ENCODE measurements at regions not wholly inside any gene's neighbourhood (a gene's known extent, or its start where the extent isn't known, plus 50 kb on each side); places are given as distances from the start of the nearest gene placed in this dataset.

DNA sequence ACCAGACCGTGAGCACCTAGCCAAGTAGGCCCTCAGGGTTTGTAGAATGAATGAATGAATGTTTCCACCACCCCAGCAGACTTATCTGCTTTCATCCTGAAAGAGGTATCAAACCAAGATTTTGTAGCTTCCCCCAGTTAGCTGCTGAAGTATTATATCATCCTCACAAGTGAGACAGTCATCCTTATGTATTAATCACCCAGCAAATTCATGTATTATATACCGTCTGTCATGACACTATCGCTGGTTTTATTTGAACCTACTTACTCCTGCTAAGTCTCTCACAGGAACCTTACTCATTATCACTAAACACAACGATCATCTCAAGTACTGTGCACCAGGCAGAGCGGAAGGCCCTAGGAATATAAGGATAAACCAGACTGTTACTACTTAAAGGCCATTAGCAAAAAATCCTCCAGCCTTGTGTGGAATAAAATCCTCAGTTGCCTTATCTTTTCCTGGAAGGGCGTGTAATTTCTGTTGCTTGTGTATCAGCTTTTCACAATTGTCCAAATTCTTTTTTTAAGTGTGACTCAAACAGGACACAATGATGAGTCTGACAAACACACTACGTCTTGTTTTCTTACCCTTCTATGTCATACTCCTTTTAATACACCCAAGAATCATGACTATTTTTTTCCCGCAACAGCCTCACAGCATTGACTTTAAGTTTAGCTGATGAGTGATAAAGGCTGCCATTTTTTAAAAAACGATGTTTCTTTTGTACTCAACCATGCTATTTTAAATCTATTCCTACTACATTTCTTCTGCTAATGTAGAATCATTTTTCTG, 176.1 kb upstream of the KLF14 start:
- CTCF ChIA-PET: interaction anchor here (0.8 to 13.7 kb wide), 5 partner anchors 14 to 130 kb away, joined by 3 to 160 read pairs (median 3); no protein-coding TSS in a partner anchor

More for the DNA sequence above, 176.1 kb upstream of the KLF14 start:
- TF ChIP-seq GATA2 (IDR thresholded peaks at IDR 0.05; ENCODE audit: insufficient read depth, insufficient read length, low read depth, low read length) (peak; percentile 40), JUN (IDR thresholded peaks at IDR 0.05; ENCODE audit: borderline replicate concordance, insufficient read depth, insufficient read length, low read depth) (peak; percentile 74), MYC (IDR thresholded peaks at IDR 0.05; ENCODE audit: low read depth, low read length) (no peak), FOS (IDR thresholded peaks at IDR 0.05; ENCODE audit: borderline replicate concordance, insufficient read depth, low read length) (peak; percentile 39)
- TF ChIP-seq, protein P1, sequence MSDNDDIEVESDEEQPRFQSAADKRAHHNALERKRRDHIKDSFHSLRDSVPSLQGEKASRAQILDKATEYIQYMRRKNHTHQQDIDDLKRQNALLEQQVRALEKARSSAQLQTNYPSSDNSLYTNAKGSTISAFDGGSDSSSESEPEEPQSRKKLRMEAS (IDR thresholded peaks at IDR 0.05; ENCODE audit: insufficient read depth, insufficient read length): no peak
- Histone ChIP-seq H3K4me1 (ENCODE audit: control insufficient read depth, extremely low read depth, insufficient read depth, low read length) (peaks cover 52% of the 10 kb centered on the region), H3K27me3 (ENCODE audit: control insufficient read depth in 2 of 2, insufficient read depth in 2 of 2, low read length in 2 of 2) (no peaks in the 10 kb centered on the region), H2AFZ (ENCODE audit: low read depth, low read length) (no peak overlapping the region), H3K9me1 (replicated peaks; ENCODE audit: control insufficient read depth, extremely low read depth, insufficient read depth, low read length) (no peaks in the 10 kb centered on the region), H4K20me1 (replicated peaks; ENCODE audit: control insufficient read depth, extremely low read depth, insufficient read depth, low read length) (no peaks in the 10 kb centered on the region), H3K79me2 (ENCODE audit: control insufficient read depth, insufficient read depth, low read length) (peaks cover 86% of the 10 kb centered on the region), H3K27ac (ENCODE audit: insufficient read depth, low read depth, low read length) (peak overlapping the region; percentile 100), H3K36me3 (ENCODE audit: control insufficient read depth in 2 of 2, extremely low read depth in 1 of 2, insufficient read depth in 2 of 2, low read length in 2 of 2) (peaks cover 0 to 3% of the 10 kb centered on the region in 2 experiments), H3K9ac (replicated peaks; ENCODE audit: extremely low read depth, insufficient read depth, low read length) (peak overlapping the region; percentile 100), H3K9me3 (replicated peaks; ENCODE audit: control insufficient read depth, insufficient read depth, low read length) (no peaks in the 10 kb centered on the region), H3K4me3 (replicated peaks in 1 of 3; ENCODE audit: insufficient read depth in 1 of 3, low read depth in 1 of 3, low read length in 3 of 3) (peak overlapping the region; percentile 51 to 99 (median 88)), H3K4me2 (ENCODE audit: insufficient read depth, low read length) (peak overlapping the region; percentile 97)
- dilution Hi-C loops (cut with MboI; ENCODE audit: extremely low pct_ligation_motif_present, low sequenced_read_pairs): no loop called here
- intact Hi-C loops (cut with micrococcal nuclease): loop anchor here (5.0 kb wide), 1 partner anchor 197 kb away; no protein-coding TSS in a partner anchor
- BruUV-seq (replicated peaks): no TSS peak
- DNase-seq (ENCODE audit: low read depth, low spot score) (peak; percentile 81), FAIRE-seq (peak; percentile 4)
- POLR2A ChIA-PET: interaction anchor here (0.5 to 1.0 kb wide), 4 partner anchors 11 to 477 kb away, joined by 3 to 5 read pairs (median 4); no protein-coding TSS in a partner anchor
